GM21825 (cell line): ENCODE measurements at regions not wholly inside any gene's neighbourhood (a gene's known extent, or its start where the extent isn't known, plus 50 kb on each side); places are given as distances from the start of the nearest gene placed in this dataset.
A peak's percentile ranks its signal among the peaks of the same experiment; 100 is the strongest.
"Not testable (repeated sequence)": the region's sequence is repeated elsewhere in the genome, so short reads cannot be mapped to it uniquely, and the experiment has no call there.

Experiments
- ATAC-seq: cut with Tn5 transposase; IDR thresholded peaks from one replicate; pipeline ENCODE4 v1.9.1; 2021; ENCODE audit warnings: mild to moderate bottlenecking, moderate library complexity; ENCODE audit not compliant: unreplicated experiment

GRCh38 chr15:31217566-31218270 is 108.9 kb upstream of the KLF13 start:
- no peak for ATAC-seq

- no peak for ATAC-seq
These were observed 107.4 kb upstream of the KLF13 start for GRCh38 chr15:31219221-31219620.

GRCh38 chr15:31221936-31222515 is 104.6 kb upstream of the KLF13 start:
- ATAC-seq: no peak

DNA sequence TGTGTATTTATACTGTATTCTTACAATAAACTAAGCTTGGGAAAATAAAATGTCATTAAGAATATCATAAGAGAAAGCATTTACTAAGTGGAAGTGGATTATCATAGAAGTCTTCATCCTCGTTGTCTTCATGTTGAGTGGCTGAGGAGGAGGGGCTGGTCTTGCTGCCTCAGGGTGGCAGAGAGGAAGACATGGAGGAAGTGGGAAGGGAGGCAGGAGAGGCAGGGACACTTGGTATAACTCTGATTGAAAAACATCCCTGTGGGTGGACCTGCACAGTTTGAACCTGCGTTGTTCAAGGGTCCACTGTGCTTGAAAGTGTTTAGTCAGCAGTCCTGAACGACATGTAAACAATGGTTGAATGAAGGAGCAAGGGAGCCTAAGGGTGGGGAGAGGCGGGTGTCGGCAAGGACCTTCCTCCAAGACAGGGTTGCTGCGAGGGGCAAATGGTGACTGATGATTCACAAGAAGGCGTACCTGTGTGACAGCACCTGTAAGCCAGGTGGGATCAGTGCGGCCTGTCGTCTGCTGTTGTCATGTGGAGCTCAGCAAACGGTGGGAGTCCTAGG is 103.8 kb upstream of the KLF13 start:
- no peak for ATAC-seq

DNA sequence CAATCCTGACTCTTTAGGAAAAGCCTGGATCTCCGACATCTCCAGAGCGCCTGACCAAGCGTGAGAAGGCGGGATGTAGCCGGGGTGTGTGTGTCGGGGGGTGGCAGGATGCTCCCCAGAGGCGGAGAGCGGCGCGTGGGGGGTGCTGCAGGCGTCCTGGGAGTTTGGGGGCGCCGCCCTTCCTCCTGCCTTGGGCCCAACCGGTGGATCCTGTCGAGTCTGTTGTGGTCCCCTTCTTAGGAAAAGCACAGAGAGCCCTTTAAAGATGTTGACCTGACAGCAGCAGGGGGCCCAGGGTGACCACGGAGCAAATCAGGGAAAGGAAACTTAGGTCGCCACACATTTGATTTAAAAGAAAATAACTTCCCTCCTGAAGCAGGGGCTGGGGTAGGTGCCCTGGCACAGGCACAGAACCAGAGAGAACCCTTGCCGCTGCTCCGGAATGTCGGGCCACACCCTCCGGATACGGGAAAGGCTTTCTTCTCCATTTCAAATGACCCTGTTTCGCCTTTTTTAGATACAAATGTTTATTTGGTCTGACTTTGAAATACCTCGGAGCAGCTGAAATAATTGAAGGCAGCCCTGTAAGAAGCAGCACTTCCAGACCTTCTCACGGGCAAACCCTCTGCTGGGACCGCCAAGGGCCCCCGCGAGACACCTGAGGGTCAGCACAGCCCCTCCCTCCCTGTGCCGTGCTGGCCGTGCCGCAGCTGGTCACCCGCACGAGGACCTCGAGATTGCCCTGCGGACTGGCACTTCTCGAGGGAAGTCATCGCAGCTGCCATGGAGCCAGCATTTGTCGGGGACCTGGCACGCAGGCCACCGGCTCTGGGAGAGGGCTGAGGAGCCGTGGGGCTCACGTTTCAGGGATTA is 102.9 kb upstream of the KLF13 start:
- ATAC-seq: no peak

DNA sequence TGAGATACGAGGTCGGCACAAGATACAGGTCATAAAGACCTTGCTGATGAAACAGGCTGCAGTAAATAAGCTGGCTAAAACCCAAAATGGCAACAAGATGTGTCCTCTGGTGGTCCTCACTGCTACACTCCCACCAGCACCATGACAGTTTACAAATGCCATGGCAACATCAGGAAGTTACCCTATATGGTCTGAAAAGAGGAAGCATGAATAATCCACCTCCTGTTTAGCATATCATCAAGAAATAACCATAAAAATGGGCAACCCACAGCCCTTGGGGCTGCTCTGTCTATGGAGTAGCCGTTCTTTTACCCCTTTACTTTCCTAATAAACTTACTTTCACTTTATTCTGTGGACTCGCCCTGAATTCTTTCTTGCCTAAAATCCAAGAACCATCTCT is 102.0 kb upstream of the KLF13 start:
- ATAC-seq: not testable (repeated sequence)

GRCh38 chr15:31225356-31225955 is 101.2 kb upstream of the KLF13 start:
- no peak for ATAC-seq

GRCh38 chr15:31226021-31226420 is 100.6 kb upstream of the KLF13 start:
- ATAC-seq: no peak

DNA sequence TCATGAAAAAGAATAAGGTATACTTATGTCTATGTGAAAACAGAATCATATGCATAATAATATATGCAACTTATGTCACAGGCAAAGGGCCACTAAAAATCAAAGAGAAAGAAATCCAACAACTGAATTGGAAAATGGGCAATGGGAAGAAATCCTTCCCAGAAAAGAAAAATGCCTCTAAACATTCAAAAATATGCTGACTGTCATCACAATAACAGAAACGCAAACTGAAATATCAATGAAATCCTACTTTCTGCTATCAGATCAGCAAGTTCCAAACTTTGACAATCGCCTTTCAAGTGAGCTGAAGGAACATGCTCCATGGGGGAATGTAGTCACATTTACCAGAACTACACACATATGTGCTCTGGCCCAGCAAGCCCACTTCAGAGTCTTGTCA is 99.4 kb upstream of the KLF13 start:
- ATAC-seq: no peak

- ATAC-seq: no peak
These were observed 98.6 kb upstream of the KLF13 start for GRCh38 chr15:31228011-31228484.

DNA sequence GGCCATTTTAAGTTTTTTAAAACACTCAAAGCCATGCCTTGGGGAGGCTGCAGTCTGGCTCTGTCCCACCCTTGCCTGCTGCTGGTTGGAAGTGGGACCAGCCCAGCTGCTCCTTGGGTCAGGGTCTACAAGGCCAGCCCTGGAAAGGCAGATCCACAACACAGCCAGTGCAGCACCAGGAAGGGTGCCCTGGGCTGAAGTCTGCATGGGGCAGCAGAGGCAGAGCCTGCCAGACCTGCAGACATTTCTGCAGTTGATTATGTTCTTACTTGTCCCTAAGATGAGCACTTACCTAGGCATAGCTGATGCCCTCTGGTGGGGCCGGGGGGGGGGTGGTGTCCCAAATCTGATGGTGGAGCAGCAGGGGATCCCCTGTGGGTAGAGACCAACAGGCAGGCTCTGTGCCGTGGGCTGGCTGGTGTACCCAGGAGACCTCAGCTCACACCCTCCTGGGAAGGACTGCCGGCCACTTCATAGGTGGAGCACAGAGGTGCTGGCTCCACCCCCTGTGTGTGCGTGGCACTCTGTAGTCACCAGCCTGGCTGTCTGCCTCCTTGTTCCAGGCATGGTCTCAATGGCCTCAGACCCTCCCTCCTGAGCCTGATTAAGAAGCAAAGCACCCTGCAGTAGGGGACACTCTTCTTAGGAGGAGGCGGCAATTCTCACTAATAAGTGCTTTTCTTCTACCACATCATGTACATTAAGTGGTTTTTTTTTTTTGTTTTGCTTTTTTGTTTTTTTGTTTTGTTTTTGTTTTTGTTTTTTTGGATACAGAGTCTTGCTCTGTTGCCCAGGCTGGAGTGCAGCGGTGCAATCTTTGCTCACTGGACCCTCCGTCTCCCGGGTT is 97.4 kb upstream of the KLF13 start:
- ATAC-seq: peak; percentile 61

DNA sequence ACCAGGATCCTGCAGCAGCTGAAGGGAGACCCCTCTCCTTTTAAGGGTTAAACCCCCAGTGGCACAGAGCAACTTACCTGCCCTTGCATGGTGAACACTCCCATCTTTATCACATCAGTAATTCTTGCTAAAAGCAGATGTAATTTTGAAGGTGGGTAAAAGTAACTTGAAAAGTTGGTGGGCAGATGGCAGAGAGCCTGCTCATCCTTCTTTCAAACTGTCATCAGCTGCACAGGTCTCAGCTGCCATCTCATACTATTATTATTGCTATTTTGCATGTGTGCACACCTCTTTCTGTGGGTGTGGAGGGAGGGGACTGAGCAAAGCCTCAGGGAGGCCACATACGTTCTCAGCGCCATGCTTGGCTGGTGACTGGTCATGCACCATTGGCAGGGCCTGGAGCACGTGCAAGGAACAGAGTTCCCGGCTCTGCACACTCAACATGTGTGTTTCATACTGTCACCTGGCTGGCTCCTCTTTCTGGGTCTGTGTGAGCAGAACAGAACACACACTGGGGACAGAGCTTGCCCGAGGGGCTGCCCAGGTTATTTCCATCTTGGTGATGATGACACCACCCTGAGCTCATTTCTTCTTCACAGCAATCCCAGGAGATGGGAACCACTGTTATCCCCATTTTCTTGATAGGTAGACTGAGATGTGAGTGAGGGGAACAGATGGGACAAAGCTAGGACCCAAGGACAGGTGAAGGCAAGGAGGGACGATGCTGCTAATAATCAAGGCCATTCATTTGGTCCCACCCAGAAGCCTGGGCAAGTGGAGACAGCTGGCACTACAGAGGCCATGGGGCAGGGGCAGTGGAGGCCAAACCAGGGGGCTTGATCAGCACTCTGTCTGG is 95.8 kb upstream of the KLF13 start:
- peak; percentile 84 for ATAC-seq

DNA sequence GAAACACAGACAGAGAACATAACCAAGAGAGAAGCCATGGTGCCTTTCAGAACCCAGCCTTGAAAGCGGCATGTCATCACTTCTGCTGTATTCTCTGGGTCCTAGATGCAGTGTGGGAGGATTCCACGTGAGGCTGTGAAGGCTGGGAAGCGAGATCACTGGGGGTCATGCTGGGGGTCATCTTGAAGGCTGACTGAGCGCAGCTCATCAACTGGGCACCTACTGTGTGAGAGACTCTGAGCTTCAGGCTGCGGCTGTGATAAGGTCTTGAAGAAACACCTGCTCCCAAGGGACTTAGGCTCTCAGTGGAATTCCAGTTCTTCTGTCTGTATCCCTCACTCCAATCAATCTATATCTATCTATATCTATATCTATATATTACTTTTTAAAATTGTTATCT is 91.8 kb upstream of the KLF13 start:
- no peak for ATAC-seq

GRCh38 chr15:31235311-31236183 is 91.1 kb upstream of the KLF13 start:
- ATAC-seq: no peak

GRCh38 chr15:31236184-31237042 is 90.2 kb upstream of the KLF13 start:
- no peak for ATAC-seq

- ATAC-seq: no peak
These were observed 89.7 kb upstream of the KLF13 start for GRCh38 chr15:31237043-31237324.

- ATAC-seq: no peak
These were observed 87.7 kb upstream of the KLF13 start for GRCh38 chr15:31238906-31239305.

- ATAC-seq: no peak
These were observed 87.2 kb upstream of the KLF13 start for GRCh38 chr15:31239409-31239808.
